GM06990 (cell line): ENCODE measurements at regions not wholly inside any gene's neighbourhood (a gene's known extent, or its start where the extent isn't known, plus 50 kb on each side); places are given as distances from the start of the nearest gene placed in this dataset.

Experiments
- DNase-seq: peaks from one replicate; pipeline ENCODE4 v3.0.0-alpha.2; 2011; ENCODE audit not compliant: insufficient read length; ENCODE audit errors: extremely low read depth
- H3K27me3 ChIP-seq: replicated peaks from 2 replicates; pipeline ENCODE4 v1.6.0; 2011; ENCODE audit warnings: low read length; ENCODE audit not compliant: control insufficient read depth, insufficient read depth
- H3K36me3 ChIP-seq: 2 replicates; pipeline ENCODE4 v1.5.1; 2011; ENCODE audit warnings: low read length; ENCODE audit not compliant: control insufficient read depth, insufficient read depth
- H3K4me3 ChIP-seq: replicated peaks from 2 replicates; pipeline ENCODE4 v1.5.1; 2011; ENCODE audit warnings: low read depth, mild to moderate bottlenecking, control low read depth, low read length
- TF ChIP-seq, protein P1 (sequence below): IDR thresholded peaks from 2 replicates; pipeline ENCODE4 v1.5.1; 2011; ENCODE audit warnings: low read length, control low read depth, mild to moderate bottlenecking, inconsistent platforms; ENCODE audit not compliant: insufficient read depth, poor library complexity, severe bottlenecking

DNA sequence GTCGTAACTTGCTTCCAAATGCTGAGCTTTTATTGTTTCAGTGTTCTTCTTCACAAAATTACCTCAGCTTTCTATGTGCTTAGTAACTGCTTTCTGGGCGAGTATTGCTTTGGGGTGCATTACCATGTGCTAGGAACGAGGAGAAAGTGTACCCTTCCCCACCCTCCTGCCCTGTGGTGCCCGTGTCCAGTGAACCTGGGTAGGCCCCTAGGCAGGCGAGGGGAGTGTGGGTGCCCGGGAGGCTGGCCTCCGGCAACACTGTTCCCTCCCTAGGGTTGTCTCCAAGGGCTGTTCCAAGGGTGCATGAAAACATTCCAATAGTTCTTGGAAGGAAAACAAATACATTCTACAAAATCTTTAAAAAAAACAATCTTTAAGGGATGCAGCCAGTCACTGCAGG is 216.5 kb upstream of the SOX1 start:
- DNase-seq = no peak
- TF ChIP-seq, protein P1, sequence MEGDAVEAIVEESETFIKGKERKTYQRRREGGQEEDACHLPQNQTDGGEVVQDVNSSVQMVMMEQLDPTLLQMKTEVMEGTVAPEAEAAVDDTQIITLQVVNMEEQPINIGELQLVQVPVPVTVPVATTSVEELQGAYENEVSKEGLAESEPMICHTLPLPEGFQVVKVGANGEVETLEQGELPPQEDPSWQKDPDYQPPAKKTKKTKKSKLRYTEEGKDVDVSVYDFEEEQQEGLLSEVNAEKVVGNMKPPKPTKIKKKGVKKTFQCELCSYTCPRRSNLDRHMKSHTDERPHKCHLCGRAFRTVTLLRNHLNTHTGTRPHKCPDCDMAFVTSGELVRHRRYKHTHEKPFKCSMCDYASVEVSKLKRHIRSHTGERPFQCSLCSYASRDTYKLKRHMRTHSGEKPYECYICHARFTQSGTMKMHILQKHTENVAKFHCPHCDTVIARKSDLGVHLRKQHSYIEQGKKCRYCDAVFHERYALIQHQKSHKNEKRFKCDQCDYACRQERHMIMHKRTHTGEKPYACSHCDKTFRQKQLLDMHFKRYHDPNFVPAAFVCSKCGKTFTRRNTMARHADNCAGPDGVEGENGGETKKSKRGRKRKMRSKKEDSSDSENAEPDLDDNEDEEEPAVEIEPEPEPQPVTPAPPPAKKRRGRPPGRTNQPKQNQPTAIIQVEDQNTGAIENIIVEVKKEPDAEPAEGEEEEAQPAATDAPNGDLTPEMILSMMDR = no peak
- no peak overlapping the region for H3K4me3 ChIP-seq
- H3K36me3 ChIP-seq = no peaks in the 10 kb centered on the region
- H3K27me3 ChIP-seq = no peaks in the 10 kb centered on the region

DNA sequence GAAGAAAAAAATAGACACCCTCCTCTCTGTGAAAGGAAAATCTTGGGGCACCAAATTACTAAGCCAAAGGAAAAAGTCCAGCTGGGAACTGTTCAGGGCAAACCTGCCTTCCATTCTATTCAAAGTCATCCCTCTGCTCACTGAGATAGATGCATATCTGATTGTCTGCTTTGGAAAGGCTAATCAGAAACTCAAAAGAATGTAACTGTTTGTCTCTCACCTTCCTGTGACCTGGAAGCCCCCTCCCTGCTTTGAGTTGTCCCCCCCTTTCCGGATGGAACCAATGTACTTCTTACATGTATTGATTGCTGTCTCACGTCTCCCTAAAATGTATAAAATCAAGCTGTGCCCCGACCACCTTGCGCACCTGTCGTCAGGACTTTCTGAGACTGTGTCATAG is 216.0 kb upstream of the SOX1 start:
- no peak overlapping the region for H3K4me3 ChIP-seq
- TF ChIP-seq, protein P1 = no peak
- H3K36me3 ChIP-seq = no peaks in the 10 kb centered on the region
- no peak for DNase-seq
- no peaks in the 10 kb centered on the region for H3K27me3 ChIP-seq

DNA sequence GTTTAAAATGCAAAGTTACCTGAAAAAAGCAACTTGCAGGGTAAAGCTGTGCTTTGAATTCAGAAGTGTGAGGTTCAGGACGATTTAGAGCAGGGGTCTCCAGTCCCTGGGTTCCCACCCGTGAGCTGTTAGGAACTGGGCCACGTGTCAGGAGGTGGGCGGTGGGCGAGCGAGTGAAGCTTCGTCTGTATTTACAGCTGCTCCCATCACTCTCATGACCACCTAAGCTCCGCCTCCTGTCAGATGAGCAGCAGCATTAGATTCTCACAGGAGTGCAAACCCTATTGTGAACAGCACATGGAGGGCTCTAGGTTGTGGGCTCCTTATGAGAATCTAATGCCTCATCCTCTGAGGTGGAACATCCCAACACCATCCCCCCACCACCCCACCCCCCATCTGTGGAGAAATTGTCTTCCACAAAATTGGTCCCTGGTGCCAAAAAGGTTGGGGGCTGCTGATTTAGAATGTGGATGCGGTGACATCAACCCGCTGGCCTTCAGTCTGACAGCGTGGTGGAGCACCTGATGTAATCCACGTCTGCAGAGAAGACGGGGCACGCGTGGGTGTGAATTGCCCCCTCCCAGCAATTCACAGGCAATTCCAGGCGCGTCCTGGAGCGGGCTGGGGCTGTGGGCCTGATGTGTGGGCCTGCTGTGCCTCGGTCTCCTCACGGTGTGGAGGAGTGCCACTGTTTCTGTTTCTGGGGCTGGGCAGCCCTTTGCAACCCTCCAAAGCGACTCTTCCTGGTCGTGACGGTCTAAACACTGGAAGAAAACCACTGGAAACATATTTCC is 214.0 kb upstream of the SOX1 start:
- TF ChIP-seq, protein P1 = no peak
- Histone ChIP-seq H3K27me3 (no peaks in the 10 kb centered on the region), H3K4me3 (no peak overlapping the region)

DNA sequence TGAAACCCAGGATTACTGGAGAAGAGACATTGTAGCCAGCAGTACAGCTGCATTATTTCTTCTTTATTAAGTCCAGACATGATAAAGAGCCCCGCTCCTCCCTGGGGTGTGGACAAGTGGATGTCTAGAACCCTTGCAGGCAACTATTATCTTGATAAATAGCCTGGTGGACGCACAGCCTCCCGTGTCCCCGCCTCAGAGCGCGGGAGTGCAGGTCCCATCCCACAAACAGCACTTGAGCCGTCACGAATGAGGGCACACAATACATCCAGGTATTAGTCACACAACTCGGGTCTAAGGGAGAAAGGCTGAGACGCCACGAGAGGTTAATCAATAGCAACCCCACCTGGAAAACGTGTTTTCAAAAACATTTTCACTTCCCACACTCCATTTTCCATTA is 213.2 kb upstream of the SOX1 start:
- TF ChIP-seq, protein P1 = no peak
- no peak for DNase-seq
- Histone ChIP-seq H3K4me3 (no peak overlapping the region), H3K36me3 (no peaks in the 10 kb centered on the region), H3K27me3 (no peaks in the 10 kb centered on the region)

More for the DNA sequence above, 214.0 kb upstream of the SOX1 start:
- no peaks in the 10 kb centered on the region for H3K36me3 ChIP-seq
- DNase-seq = no peak

DNA sequence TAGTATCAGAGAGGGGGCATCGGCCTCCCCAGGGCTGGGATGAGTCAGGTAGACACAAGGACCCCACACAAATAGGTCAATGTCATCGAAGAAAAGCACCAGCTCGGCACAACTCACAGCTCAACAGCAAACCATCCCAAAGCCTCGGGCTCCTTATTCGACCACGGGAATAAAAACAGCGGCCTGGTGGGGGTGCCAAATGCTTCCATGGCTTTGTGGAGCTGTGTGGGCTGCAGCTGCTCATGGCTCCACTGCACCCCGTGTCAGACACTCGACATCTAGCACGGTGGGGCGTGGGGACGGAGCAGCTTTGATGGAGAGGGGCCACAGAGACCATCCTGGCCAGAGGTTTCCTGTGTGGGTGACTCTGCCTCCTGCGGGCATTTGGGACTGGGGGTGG is 212.5 kb upstream of the SOX1 start:
- no peaks in the 10 kb centered on the region for H3K36me3 ChIP-seq
- no peak overlapping the region for H3K4me3 ChIP-seq
- no peaks in the 10 kb centered on the region for H3K27me3 ChIP-seq
- TF ChIP-seq, protein P1 = no peak
- no peak for DNase-seq
